OCI-LY1 (cell line): ENCODE measurements at regions not wholly inside any gene's neighbourhood (a gene's known extent, or its start where the extent isn't known, plus 50 kb on each side); places are given as distances from the start of the nearest gene placed in this dataset.

Experiments used
- EZH2 ChIP-seq: fragments of 200-600 bp; sonication (generic), shearing (Covaris generic); IDR thresholded peaks from 2 replicates; pipeline ENCODE4 v1.8.0; 2017; ENCODE audit warnings: borderline replicate concordance, mixed run types, mild to moderate bottlenecking, antibody characterized with exemption, low read length, moderate library complexity, mixed read lengths
- TF ChIP-seq, protein P1 (sequence below): fragments of 200-600 bp; sonication (generic), shearing (Covaris generic); IDR thresholded peaks from 2 replicates; pipeline ENCODE4 v1.5.1; 2017; ENCODE audit warnings: mild to moderate bottlenecking, antibody characterized with exemption, low read length, moderate library complexity, mixed read lengths

- TF ChIP-seq, protein P1, sequence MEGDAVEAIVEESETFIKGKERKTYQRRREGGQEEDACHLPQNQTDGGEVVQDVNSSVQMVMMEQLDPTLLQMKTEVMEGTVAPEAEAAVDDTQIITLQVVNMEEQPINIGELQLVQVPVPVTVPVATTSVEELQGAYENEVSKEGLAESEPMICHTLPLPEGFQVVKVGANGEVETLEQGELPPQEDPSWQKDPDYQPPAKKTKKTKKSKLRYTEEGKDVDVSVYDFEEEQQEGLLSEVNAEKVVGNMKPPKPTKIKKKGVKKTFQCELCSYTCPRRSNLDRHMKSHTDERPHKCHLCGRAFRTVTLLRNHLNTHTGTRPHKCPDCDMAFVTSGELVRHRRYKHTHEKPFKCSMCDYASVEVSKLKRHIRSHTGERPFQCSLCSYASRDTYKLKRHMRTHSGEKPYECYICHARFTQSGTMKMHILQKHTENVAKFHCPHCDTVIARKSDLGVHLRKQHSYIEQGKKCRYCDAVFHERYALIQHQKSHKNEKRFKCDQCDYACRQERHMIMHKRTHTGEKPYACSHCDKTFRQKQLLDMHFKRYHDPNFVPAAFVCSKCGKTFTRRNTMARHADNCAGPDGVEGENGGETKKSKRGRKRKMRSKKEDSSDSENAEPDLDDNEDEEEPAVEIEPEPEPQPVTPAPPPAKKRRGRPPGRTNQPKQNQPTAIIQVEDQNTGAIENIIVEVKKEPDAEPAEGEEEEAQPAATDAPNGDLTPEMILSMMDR, result no peak
- TF ChIP-seq EZH2, result no peak
Measured at GRCh38 chr4:18858229-18858922, 836.8 kb upstream of the LCORL start.
